Activated naive CD8-positive, alpha-beta T cell treated with anti-CD3 and anti-CD28 coated beads, Interleukin-2, amount 50 U/mL, for 24 hours (primary cell): ENCODE measurements at regions not wholly inside any gene's neighbourhood (a gene's known extent, or its start where the extent isn't known, plus 50 kb on each side); places are given as distances from the start of the nearest gene placed in this dataset.
"Not testable (repeated sequence)": the region's sequence is repeated elsewhere in the genome, so short reads cannot be mapped to it uniquely, and the experiment has no call there.

Source experiments
- ATAC-seq: fragments of 150-1000 bp; cut with Tn5 transposase; one replicate; pipeline ENCODE4 v1.10.0; 2021
- DNase-seq: peaks from one replicate; pipeline ENCODE4 v3.0.0; 2021
- H3K27ac Mint-ChIP-seq: one replicate; pipeline ENCODE4 v1.8.0; 2021; ENCODE audit warnings: mild to moderate bottlenecking, mixed read lengths
- H3K27me3 Mint-ChIP-seq: one replicate; pipeline ENCODE4 v1.8.0; 2021; ENCODE audit warnings: mixed read lengths
- H3K36me3 Mint-ChIP-seq: one replicate; pipeline ENCODE4 v1.8.0; 2021; ENCODE audit warnings: low read depth, mixed read lengths
- H3K4me1 Mint-ChIP-seq: one replicate; pipeline ENCODE4 v1.8.0; 2021; ENCODE audit warnings: mixed read lengths
- H3K4me3 Mint-ChIP-seq: one replicate; pipeline ENCODE4 v1.8.0; 2021; ENCODE audit warnings: mild to moderate bottlenecking, moderate library complexity, mixed read lengths
- H3K9me3 Mint-ChIP-seq: one replicate; pipeline ENCODE4 v1.8.0; 2021; ENCODE audit warnings: mixed read lengths

DNA sequence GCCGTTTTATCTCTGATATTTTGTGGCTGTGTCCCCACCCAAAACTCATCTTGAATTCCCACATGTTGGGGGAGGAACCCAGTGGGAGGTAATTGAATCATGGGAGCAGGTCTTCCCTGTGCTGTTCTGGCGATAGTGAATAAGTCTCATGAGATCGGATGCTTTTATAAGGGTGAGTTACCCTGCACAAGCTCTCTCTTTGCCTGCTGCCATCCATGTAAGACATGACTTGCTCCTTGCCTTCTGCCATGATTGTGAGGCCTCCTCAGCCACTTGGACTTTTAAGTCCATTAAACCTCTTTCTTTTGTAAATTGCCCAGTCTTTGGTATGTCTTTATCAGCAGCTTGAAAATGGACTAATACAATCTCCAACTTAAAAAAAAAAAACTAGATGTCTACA is 502.8 kb downstream of the TFAP2B start:
- ATAC-seq, H3K4me1 Mint-ChIP-seq, H3K36me3 Mint-ChIP-seq, H3K27me3 Mint-ChIP-seq, H3K4me3 Mint-ChIP-seq, DNase-seq, H3K9me3 Mint-ChIP-seq, H3K27ac Mint-ChIP-seq: not testable (repeated sequence)

DNA sequence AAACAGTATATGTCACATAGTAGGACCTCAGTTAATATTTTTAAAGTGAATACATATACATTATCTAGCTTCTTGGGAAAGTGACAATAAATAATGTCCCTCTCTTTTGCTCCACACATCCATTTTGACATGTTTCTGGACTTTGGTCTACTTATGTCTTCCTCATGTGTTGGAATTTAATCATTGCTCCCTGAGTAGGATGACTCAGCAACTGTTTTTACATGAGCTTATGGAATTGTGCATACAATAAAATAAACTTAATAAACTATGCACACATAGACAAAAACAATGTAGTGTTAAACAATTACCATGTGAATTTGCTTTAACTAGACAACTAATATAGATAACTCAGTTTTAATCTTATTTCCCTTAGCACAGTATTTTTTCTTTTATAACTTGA is 503.8 kb downstream of the TFAP2B start:
- no peak for DNase-seq
- no peaks in the 10 kb centered on the region for H3K27me3 Mint-ChIP-seq
- H3K4me1 Mint-ChIP-seq: no peaks in the 10 kb centered on the region

DNA sequence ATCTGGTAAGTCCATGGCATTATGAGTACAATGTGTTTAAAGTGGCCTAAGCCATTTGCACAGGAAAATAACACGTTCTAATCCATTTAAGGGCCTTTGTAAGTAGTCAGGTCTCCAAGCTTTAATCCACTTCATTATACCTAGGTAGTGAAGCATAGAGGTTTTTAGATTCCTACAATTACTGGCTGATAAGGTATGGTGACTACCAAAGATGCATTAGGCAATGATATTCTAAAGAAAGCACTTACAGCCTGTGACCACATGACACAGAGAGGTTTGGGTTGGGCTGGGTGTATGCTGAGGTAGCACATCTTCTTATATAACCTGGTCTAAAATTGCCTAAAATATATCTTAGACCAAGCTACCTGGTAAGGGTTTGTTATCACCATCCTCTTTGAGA is 504.4 kb downstream of the TFAP2B start:
- Mint-ChIP-seq H3K36me3 (no peaks in the 10 kb centered on the region), H3K4me1 (no peaks in the 10 kb centered on the region), H3K27me3 (no peaks in the 10 kb centered on the region), H3K9me3 (no peaks in the 10 kb centered on the region), H3K4me3 (no peak overlapping the region), H3K27ac (no peak overlapping the region)
- ATAC-seq (no peak), DNase-seq (no peak)

More for the DNA sequence above, 503.8 kb downstream of the TFAP2B start:
- Mint-ChIP-seq H3K36me3 (no peaks in the 10 kb centered on the region), H3K4me3 (no peak overlapping the region), H3K9me3 (no peaks in the 10 kb centered on the region), H3K27ac (no peak overlapping the region)
- ATAC-seq: no peak

DNA sequence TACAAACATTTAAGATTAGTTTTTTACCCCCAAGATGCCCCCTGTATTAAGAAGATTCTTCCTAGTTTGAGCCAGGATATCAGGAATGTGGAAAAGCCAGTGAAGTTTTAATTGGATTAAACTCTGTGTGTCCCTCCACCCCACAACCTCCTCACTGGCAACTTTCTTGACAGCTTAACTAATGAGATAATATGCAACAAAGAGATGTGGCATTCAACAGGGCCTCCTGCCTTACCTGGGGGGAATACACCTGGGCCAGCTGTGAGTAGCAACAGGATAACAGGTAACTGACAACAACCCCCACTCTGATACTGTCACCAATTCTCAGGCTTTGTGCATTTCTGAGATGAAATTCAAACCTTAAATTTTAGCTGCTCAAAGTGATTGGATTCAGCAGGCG is 512.3 kb downstream of the TFAP2B start:
- no peak overlapping the region for H3K4me3 Mint-ChIP-seq
- no peaks in the 10 kb centered on the region for H3K27me3 Mint-ChIP-seq
- H3K9me3 Mint-ChIP-seq: peaks cover 4% of the 10 kb centered on the region
- H3K36me3 Mint-ChIP-seq: no peaks in the 10 kb centered on the region
- H3K27ac Mint-ChIP-seq: no peak overlapping the region
- DNase-seq (no peak), ATAC-seq (no peak)
- no peaks in the 10 kb centered on the region for H3K4me1 Mint-ChIP-seq

DNA sequence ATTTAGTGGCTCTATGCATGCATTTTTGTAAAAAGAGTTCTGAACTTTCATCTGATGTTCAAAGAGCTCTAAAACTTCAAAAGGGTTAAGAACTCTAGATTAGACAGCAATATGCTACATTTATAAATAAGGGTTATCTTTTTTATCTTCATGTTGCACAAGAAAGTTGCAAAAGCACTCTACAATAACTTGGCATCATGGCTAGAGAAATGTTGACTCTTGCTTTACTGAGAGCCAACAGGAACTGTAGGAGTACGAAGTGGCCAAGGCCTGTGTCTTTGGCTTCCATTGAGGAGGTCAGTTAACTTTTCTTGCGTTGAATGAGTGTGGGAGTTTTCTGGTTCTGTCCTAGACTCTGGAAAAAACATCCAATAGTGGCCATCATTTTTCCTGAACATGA is 516.9 kb downstream of the TFAP2B start:
- no peak for ATAC-seq
- H3K36me3 Mint-ChIP-seq: no peaks in the 10 kb centered on the region
- H3K9me3 Mint-ChIP-seq: no peaks in the 10 kb centered on the region
- no peak overlapping the region for H3K27ac Mint-ChIP-seq
- H3K4me3 Mint-ChIP-seq: no peak overlapping the region
- no peaks in the 10 kb centered on the region for H3K4me1 Mint-ChIP-seq
- no peaks in the 10 kb centered on the region for H3K27me3 Mint-ChIP-seq
- DNase-seq: no peak

DNA sequence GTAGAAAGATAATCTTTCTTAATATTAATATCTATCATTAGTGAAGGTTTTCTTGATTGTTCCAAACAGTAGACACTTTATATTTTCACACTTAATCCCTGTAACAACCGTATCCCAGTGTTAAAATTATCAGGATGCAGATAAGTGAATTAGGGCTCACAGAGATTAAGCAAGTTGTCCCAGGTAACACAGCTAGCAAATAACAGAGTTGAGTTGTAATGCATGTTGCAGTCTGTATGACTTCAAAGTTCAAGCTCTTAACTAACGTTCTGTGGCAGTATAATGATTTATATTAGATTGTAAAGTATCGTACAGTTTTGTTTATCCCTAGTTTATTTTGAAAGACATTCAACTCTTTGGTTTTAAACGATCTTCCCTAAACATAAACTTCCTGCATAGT is 517.5 kb downstream of the TFAP2B start:
- no peaks in the 10 kb centered on the region for H3K4me1 Mint-ChIP-seq
- no peaks in the 10 kb centered on the region for H3K27me3 Mint-ChIP-seq
- H3K4me3 Mint-ChIP-seq: no peak overlapping the region
- no peaks in the 10 kb centered on the region for H3K36me3 Mint-ChIP-seq
- H3K27ac Mint-ChIP-seq: no peak overlapping the region
- no peaks in the 10 kb centered on the region for H3K9me3 Mint-ChIP-seq
- DNase-seq (no peak), ATAC-seq (no peak)

DNA sequence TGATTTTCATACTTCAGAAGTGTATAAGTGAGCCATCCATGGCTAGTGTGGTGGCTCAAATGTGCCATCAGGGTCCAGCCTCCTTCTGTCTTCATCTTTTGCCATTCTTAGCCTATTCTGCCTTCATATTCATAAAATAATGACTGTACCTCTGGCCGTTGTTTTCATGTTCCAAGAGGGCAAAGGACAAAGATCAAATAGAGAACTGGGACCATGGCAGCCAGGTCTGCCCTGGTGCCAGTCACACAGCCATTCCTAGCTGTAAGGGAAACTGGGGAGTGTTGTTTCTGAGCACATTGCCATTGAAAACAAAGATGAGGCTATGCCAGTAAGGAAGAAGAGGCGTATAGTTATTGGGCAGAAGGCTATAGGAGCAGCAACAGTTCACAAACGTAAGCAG is 518.6 kb downstream of the TFAP2B start:
- Mint-ChIP-seq H3K27ac (no peak overlapping the region), H3K27me3 (no peaks in the 10 kb centered on the region), H3K4me3 (no peak overlapping the region), H3K36me3 (no peaks in the 10 kb centered on the region), H3K9me3 (no peaks in the 10 kb centered on the region), H3K4me1 (no peaks in the 10 kb centered on the region)
- DNase-seq (no peak), ATAC-seq (no peak)

DNA sequence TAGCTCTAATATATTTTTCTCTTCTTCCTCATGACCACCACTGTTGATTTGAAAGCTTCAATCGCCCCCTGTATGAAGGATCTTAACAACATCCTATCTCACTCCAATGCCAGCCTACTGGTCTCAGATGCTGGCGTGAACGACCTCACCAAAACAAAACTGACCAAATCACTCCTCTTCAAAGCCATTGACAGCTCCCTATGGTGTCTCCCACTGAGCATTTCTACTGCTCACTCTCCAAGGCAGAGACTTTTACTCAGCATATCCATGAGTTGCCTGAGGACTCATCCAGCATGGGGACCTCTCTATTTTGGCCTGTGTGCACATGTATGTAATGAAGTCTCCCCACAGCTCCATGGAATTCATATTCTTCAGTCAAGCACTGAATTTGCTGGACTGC is 520.4 kb downstream of the TFAP2B start:
- Mint-ChIP-seq H3K9me3 (no peaks in the 10 kb centered on the region), H3K27ac (no peak overlapping the region), H3K4me3 (no peak overlapping the region), H3K36me3 (no peaks in the 10 kb centered on the region), H3K4me1 (no peaks in the 10 kb centered on the region), H3K27me3 (no peaks in the 10 kb centered on the region)
- DNase-seq: no peak
- ATAC-seq: no peak

DNA sequence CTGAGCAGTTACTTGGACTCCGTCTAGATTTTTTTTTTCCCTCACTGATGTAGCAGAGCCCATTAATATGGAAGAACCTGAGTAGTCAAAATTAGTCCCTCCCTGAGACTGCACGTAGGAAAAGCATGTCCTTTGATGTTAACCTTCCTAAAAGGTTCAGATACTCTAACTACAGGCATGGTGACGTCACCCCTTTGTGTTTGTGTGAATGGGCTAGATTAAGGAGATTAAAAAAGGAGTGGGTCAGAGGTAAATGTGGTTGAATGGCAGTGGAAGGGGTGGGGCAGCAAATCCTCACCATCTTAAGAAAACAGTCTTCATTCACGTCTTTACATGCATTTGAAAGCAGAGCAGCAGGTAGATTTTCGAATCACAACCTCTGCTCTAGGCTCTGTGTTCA is 521.1 kb downstream of the TFAP2B start:
- ATAC-seq: no peak
- no peaks in the 10 kb centered on the region for H3K4me1 Mint-ChIP-seq
- peaks cover under 1% of the 10 kb centered on the region for H3K9me3 Mint-ChIP-seq
- H3K27me3 Mint-ChIP-seq: no peaks in the 10 kb centered on the region
- H3K27ac Mint-ChIP-seq: no peak overlapping the region
- no peaks in the 10 kb centered on the region for H3K36me3 Mint-ChIP-seq
- DNase-seq: no peak
- no peak overlapping the region for H3K4me3 Mint-ChIP-seq

DNA sequence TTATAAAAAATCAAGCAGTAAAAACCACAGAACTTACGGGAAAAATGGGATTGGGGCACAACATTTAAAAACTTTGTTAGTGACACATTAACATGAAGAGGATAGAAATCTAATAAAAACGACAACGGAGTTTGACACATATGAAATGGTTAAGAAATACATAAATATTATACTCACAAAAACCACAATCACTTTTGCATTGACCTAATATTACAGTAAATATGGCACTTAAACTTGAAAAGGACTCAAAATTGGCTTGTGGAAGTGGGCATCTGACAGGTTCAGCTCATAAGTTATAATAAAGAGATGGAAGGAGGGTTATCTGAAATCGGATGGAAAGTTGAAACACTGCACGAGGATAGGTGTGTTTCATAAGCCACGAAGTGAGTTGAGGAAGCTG is 523.7 kb downstream of the TFAP2B start:
- Mint-ChIP-seq H3K4me1 (no peaks in the 10 kb centered on the region), H3K9me3 (peaks cover 6% of the 10 kb centered on the region), H3K4me3 (no peak overlapping the region), H3K27me3 (no peaks in the 10 kb centered on the region), H3K36me3 (no peaks in the 10 kb centered on the region), H3K27ac (no peak overlapping the region)
- no peak for ATAC-seq
- no peak for DNase-seq

DNA sequence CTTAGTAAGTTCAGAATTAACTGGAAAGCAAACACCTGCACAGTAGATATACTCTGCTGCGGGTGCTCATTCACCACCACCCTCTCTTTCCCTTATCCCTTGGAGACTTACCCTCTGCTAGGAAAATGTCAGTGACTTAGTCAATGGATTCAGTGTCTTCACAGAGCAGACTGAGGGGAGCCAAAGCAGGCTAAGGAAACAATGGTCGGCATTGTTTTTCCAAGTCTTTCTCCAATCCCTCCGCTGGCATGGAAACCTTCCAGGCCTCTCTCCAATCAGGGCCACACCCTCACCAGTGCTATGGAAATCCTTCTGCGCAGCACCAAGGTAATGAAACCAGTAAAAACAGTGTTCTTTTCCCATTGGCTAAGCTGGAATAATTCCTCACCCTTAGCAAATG is 531.2 kb downstream of the TFAP2B start:
- H3K27me3 Mint-ChIP-seq: no peaks in the 10 kb centered on the region
- H3K9me3 Mint-ChIP-seq: peaks cover 9% of the 10 kb centered on the region
- H3K27ac Mint-ChIP-seq: no peak overlapping the region
- no peak overlapping the region for H3K4me3 Mint-ChIP-seq
- ATAC-seq (no peak), DNase-seq (no peak)
- no peaks in the 10 kb centered on the region for H3K36me3 Mint-ChIP-seq
- H3K4me1 Mint-ChIP-seq: no peaks in the 10 kb centered on the region

DNA sequence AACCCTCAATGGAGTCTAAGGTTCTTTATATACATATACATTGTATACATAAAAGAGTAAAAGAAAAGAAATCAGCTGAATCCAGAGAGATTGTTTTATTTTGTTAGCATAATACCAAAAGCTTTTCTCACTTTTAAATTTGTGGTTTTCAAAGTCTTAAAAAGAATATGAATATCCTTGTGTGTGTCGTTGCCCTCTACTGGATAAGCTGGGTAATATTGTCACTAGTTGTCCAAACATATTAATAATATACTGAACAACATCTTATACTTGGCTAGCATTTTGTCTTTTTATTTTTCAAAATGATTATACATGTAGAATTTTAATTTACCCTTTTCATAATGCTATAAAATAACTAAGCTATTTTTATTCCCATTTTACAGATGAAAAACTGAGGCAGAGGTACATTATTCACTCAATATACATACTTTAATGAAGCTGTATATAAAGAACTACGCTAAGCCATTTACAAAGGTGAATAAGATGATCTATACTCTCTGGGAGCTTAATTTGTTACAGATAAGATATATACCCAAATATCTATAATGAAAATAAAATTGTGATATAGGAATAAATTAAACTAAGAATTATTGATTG is 531.7 kb downstream of the TFAP2B start:
- H3K27ac Mint-ChIP-seq: no peak overlapping the region
- ATAC-seq: no peak
- H3K27me3 Mint-ChIP-seq: no peaks in the 10 kb centered on the region
- peaks cover 8% of the 10 kb centered on the region for H3K9me3 Mint-ChIP-seq
- DNase-seq: no peak
- H3K36me3 Mint-ChIP-seq: no peaks in the 10 kb centered on the region
- no peaks in the 10 kb centered on the region for H3K4me1 Mint-ChIP-seq
- H3K4me3 Mint-ChIP-seq: no peak overlapping the region

DNA sequence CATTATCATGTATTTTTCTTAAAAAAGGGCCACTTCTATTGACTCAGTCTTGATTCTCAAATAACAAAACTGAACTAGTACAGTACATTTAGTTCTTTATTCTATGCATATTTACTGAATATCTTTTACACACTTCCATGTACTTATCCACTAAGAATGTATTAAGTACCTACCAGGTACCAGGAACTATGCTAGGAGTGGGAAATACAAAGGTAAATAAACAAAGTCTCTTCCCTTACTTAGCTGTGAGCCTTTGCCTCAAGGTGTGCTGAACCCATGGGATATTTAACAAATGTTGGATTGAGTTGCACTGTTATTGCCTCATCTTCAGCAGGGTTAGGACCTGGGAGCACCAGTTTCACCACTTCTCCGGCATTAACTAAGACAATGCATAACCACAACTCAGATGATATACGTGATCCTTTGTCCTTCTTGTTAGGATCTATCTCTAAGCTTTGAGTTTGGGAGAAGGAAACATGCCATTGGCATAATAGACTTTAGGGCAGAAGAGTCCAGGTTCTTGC is 533.9 kb downstream of the TFAP2B start:
- DNase-seq (no peak), ATAC-seq (no peak)
- Mint-ChIP-seq H3K27ac (no peak overlapping the region), H3K4me3 (no peak overlapping the region), H3K36me3 (no peaks in the 10 kb centered on the region), H3K4me1 (no peaks in the 10 kb centered on the region), H3K27me3 (no peaks in the 10 kb centered on the region), H3K9me3 (peaks cover 4% of the 10 kb centered on the region)

DNA sequence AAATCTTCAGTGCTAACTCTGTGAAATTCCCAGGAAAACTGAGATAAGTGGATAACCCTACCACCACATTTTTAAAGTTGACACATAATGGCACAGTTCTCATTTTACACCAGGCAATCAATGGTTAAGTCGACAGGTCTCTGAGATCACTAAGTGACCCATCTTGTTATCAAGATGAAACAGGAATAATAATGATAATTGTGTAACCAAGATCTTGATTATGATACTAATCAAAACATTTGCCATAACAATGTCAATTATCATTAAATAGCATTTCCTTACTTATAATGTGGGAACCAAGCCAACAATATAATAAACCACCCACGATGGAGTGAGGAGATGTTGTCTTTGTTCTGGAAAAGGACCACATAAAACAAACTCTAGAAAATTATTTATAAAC is 541.6 kb downstream of the TFAP2B start:
- no peak for ATAC-seq
- Mint-ChIP-seq H3K27me3 (no peaks in the 10 kb centered on the region), H3K36me3 (no peaks in the 10 kb centered on the region), H3K27ac (no peak overlapping the region), H3K4me3 (no peak overlapping the region), H3K9me3 (no peaks in the 10 kb centered on the region), H3K4me1 (no peaks in the 10 kb centered on the region)
- no peak for DNase-seq

DNA sequence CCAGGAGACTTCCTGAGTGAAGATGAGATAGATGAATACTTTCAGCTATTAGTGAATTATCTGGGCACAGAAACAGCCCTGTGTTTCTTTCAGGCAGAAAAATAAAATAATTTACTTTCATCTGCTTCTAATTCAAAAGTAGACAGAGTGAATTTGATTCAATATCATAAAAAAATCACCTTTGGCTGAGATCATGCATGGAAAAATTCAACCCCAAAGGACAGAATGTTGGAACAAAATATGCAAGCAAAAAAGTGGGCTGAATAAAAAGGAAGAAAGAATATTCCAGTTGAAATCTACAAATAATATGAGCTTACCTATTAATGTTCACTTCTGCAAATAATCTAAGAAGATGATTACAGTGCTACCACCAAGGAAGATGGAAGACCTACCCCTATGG is 546.9 kb downstream of the TFAP2B start:
- Mint-ChIP-seq H3K27me3 (no peaks in the 10 kb centered on the region), H3K9me3 (no peaks in the 10 kb centered on the region), H3K4me1 (no peaks in the 10 kb centered on the region), H3K36me3 (no peaks in the 10 kb centered on the region), H3K4me3 (no peak overlapping the region), H3K27ac (no peak overlapping the region)
- no peak for ATAC-seq
- DNase-seq: no peak

DNA sequence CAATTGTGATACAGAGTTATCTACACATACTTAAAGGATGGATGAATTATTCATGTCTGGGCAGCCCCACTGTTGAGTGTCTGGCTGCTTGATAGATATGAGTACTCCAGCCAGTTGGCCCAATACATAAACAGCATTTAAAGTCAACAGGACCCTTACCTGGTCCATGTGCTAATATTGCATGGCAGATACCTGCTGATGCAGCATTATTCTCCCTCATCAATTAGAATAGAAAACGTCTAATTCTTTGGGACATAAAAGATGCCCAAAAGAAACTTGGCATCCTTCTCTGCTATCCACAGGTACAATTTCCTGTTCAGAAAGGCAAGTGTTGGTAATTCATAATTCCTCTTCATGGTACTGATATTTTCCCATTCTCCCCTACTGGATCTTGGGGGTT is 550.8 kb downstream of the TFAP2B start:
- no peaks in the 10 kb centered on the region for H3K27me3 Mint-ChIP-seq
- DNase-seq (no peak), ATAC-seq (no peak)
- H3K4me1 Mint-ChIP-seq: no peaks in the 10 kb centered on the region
- H3K9me3 Mint-ChIP-seq: no peaks in the 10 kb centered on the region
- no peak overlapping the region for H3K4me3 Mint-ChIP-seq
- no peaks in the 10 kb centered on the region for H3K36me3 Mint-ChIP-seq
- no peak overlapping the region for H3K27ac Mint-ChIP-seq
